ENCODE measurements at regions not wholly inside any gene's neighbourhood (a gene's known extent, or its start where the extent isn't known, plus 50 kb on each side); places are given as distances from the start of the nearest gene placed in this dataset.

DNA sequence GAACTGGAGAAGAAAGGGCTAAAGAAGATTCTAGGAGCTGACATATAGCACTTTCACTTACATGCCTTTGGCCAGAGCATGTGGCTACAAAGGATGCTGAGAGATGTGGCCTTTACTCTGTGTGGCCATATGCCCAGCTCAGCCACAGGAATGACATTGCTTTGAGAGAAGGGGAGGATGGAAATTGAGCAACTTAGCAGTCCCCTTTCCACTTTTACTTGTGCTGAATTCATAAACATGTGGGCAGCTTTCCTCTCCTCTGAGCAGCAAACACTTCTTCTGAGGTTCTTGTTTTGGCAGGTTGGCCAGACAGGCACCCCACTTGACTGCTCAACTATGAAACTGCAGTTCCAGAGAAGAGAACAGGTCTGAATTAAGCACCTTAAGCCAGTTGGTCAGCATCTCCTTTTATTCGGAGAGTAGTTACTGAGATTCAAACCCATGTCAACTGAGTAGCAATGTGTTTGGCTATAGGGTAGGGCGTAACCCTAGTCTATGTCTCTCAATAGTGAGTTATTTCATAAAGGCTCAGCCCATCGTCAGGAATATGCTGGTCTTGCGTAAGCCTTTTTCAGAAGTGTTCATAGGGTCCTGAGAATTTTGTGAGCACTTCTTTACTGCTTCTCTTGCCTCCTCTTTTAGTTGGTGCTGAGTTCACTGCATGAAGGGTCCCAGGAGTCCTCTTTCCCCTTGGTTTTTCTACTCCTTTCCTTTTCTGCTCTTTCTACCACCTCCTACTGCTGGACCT is 134.5 kb downstream of the PALM2AKAP2 start:
- DNase-seq: no peak

DNA sequence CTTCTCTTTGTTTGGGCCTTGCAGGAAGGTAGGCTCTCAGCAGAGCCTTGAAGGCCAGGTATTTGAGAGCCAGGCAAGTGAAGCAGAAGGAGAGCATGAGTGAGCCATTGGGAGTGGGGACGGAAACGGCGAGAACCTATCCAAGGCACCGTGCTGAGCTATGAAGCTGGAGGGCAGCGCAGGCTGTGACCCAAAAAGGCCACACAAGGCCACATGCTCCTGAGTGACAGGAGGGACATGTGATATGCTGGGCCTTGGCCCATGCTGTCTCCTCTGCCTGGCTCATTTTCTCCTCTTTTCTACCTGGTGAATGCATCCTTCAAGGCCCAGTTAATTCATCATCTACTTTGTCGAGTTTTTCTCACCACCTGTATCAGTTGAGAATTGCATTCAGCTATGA is 136.3 kb downstream of the PALM2AKAP2 start:
- no peak for DNase-seq

DNA sequence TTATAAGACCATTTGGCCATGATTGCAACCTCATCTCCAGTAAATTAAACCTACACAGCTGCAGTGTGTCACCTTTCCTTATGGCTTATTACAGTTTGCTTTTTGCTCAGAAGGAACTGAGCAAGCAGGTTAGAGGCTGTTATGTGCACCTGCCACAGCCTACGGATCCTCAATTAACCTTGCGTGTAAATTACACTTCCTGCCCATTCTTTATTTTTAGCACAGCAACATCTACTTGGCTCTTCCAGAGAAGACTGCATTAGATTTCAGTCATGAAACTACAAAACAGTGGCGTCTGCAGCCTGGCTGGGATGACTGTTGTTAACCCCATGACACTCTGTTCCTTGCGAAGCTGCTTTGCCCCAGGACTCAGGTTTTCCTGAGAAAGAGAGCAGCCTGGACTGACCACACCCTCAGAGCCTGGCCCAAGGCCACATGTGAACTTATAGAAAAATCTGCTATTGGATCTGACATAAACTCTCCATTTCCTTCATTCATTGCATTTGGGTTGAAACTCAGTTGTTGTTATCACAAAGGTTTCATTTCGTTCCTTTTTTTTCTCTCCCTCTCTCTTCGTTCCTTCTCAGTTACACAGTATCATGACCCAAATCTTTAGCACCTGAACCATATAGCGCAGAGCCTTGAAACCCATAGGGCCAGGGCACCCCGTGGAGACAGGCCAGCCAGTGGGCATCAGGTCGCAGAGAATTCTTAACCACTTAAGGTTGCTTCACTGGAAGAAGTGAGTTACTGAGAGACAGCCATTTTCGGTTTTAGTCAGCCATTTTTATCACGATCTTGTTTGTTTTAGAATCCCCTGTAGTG is 138.6 kb downstream of the PALM2AKAP2 start:
- DNase-seq: no peak

DNA sequence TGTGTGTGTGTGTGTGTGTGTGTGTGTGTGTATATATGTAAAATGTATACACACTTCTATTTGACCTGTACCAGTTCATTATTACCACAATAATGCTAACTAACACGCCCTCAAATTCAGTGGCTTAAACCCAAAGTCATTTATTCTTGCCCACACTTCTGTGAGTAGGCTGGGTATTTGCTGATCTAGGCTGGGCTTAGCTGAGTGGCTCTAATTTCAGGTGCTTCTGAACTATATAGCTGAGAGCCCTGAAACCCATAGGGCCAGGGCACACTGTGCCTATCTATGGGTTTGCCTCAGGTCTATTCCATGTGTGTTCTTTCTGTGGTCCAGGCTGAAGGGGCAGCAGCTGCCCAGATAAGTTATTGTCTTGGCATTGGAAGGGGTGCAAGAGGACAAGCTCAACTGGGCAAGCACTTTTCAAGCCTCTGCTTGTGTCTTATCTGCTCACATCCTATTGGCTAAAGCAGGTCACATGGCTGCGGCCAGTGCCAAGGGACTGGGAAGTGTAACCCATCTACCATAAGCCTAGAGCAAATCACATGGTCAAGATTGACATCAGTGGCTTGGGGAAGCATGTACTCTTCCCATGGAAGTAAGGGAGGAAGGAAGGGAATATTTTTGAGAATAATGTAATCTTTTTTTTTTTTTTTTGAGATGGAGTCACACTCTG is 139.9 kb downstream of the PALM2AKAP2 start:
- DNase-seq: no peak

DNA sequence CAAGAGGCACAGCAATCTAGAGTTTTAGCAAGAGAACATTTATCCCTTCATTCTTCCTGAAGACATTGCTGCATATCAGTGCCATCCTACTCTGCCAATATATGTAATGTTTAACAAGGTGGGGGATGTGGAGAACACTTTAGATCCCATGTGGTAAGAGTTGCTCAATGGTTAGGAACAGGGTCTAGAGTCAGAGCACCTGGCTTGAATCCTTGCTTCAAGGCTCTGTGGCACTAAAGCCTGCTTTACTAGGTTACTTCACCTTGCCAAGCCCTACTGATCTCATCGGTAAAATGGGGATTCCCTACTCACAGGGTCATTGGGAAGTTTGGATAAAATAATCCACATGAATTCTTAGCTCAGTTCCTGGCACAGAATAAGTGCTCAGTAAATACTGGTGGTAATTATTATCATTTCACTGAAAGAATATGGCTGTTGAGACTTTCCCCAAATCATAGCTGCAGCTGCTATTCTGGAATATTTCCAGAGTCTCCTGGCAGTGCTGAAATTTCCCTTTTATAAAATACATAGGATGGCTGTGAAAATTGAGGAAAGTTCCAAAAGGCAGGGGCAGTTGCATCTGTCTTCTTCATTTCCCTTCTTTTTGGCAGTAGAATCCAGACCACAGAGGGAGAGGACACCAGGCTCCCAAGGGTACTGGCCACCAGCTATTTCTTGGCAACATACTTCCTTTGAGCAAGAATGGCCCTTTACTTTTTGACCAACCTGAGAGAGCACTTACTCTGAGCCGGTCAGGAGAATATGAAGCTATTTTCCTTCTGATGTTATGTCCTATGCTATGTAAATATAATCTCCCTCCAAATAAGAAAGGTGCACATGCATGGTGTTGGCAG is 142.8 kb downstream of the PALM2AKAP2 start:
- DNase-seq: no peak

DNA sequence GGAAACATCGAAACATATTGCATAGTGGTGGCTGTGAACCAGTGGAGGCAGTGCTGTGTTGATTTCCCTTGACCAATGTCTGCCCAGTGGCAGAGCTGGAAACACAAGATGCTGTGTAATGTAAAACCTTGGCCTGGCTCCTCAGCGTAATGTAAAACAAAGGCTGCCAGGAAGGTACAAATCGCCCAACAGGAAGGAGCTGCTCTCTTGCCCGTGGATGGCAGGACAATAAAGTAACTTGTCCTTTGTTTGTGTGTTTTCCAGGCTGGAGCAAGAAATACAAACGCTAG is 143.4 kb downstream of the PALM2AKAP2 start:
- no peak for DNase-seq

DNA sequence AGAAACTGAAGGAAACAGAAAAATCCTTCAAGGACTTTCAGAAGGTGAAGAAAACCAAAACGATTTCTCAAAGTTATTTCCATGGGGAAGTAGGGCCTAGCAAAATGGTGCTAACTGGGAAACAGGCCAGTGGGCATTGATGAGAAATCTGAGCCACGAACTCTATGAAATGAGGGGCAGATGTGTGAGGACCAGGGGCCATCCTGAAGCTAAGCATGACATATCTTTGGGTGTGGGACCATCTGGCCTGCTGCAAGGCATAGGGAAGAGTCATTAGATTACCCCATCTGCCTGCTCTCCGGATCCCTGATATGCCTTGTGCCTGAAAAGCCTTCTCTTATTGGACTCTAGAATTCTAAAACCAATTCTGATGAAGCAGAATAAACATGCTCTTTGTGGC is 143.8 kb downstream of the PALM2AKAP2 start:
- DNase-seq: no peak

DNA sequence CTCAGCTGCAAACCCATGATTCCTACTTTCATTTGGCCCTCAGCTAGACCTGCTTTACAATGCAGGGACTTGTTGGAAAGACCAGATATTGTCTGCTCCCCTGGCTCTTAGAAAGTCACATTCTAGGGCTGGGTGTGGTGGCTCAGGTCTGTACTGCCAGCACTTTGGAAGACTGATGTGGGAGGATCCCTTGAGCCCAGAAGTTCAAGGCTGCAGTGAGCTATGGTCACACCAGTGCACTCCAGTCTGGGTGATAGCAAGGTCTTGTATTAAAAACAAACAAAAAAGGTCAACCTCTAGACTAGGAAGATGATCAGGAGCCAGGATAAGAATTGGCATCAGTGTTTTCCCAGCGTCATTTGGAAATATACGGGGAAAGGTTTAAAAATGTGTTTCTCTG is 145.8 kb downstream of the PALM2AKAP2 start:
- DNase-seq: no peak

DNA sequence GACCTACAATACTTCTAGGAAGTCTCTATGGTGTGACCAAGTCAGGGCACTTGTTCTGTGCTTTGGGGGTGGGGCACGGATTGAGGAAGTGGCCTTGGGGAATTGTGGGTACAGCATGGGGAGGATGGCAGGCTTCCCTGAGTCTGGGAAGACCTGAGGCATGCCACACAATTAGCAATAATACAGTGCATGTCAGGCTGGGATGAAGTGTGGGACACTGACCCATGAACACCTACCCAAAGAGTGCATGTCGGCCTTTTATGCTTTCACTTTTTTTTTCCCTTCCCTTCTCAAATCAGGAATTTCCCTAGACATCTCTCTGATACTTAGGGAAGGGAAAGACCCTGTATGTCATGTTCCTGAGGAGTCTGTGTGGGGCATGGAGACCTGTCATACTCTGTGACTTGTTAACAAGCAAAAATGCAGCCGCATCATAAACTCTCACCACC is 146.4 kb downstream of the PALM2AKAP2 start:
- DNase-seq: no peak

DNA sequence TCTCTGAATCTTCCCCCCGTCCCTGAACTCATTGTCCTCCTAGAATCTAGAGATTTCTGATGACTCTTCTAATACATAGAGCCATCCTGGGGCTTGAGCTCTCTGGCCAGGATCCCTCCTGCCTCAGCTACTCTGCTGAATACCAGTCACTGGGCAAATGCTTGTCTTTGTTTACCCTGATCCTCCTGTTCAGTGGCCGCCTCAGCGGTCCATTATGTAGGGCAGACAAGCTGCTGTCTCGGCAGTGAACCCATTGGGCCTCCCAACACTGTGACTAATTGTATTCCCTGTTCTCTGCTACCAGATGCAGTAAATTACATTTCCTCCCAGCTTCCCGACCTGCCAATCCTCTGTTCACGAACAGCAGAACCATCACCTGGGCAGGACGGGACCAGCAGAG is 151.6 kb downstream of the PALM2AKAP2 start:
- DNase-seq: no peak

DNA sequence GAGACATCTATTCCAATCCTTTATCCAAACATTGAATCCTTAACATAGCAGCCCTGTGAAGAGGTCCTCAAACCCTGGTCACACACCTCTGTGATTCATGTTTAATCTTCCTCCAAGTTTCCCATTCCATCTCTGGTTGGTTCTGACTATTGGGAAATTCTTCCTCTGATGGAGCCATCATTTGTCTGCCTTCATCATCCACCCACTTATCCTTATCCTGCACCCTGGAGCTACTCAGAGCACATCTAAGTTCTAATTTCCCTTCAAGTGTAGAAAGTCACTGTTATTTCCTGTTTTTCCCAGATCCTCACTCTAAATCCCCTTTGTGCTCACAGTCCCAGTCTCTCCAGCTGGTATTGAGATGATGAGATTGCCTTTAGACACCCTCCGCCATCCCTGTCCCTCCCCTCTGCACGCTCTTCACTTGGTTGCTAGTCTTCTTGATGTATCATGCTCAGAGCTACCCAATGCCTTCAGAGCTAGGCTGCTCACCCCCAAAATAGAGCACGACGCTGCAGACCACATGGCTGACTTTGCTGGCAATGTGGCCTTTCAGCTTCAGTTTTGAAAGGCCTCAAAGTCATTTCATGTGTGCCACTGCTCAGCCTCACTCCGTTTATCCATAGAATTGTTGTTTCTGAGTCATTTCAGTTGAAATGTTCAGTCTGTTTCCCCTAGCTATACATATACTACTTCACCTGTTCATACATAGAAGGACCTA is 154.3 kb downstream of the PALM2AKAP2 start:
- no peak for DNase-seq

DNA sequence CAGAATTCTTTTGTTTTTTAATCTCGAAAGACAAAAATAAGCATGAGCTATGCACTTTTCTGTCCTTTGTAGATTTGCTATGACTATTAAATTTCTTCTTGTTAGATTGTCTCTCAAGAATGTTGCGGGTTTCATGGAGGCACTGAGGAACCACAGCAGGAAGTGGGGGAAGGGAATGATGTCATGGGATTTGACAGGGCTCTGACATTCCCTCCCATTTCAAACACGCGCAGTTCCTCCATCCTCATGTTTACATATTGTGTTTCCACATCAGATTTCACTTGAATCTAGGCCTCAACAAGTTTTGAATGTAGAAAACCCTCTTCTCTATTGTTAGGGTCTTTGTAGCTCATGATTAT is 154.8 kb downstream of the PALM2AKAP2 start:
- no peak for DNase-seq

DNA sequence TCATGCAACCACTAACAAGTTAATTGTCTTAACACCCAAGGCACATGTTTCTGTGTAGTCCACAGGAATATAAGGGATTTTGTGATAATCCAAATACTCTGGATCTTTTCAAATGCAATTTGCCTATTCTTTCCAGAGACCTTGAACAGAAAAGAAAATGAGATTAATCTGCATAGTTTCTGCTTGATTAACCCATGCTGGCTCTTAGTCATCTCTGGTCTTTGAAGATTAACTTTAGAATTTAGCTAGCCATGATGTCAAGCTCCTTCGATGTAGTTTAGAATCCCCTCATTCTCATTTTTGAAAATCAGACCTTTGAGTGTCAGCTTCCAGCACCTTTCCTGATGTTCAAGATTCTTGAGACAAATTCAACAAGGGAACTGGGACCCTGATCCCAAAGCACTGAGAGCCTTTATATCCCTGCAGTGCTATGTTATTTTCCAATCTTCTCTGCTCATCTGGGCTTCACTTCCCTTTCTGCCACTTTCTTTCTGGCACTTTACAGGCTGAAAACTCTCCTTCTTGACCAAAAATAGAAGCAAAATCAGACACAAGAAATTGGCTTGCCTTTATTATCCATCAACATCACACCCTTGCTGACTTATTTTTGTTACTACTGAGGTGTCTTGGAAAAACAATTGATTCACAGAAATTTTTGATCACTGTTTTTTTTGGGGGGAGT is 155.5 kb downstream of the PALM2AKAP2 start:
- DNase-seq: no peak

DNA sequence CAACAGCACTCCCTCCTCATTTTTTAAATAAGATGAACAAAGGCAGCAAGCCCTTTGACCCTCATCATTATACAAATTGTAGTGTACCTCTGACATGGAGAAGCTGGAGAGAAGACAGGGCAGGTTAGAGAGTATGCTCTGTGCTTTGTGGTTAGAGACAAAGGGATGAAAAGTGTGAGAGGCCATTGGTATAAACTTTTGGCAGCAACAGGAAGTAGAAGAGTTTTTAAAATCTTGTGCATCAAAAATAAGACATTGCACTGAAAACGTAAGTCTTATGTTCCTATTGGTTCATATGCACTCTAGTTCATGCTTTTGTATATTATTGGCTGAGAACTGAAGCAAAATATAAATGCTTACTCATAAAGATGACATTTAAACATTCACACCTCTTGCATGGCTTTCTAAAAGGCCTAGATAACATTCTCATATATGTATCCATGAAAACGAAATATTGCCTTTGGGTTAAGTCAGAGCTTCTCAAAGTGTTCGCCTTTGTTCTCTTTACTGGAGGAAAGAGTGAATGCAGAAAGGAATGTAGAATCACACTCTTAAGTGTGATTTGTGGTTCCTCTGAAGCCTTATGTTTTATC is 158.0 kb downstream of the PALM2AKAP2 start:
- no peak for DNase-seq

DNA sequence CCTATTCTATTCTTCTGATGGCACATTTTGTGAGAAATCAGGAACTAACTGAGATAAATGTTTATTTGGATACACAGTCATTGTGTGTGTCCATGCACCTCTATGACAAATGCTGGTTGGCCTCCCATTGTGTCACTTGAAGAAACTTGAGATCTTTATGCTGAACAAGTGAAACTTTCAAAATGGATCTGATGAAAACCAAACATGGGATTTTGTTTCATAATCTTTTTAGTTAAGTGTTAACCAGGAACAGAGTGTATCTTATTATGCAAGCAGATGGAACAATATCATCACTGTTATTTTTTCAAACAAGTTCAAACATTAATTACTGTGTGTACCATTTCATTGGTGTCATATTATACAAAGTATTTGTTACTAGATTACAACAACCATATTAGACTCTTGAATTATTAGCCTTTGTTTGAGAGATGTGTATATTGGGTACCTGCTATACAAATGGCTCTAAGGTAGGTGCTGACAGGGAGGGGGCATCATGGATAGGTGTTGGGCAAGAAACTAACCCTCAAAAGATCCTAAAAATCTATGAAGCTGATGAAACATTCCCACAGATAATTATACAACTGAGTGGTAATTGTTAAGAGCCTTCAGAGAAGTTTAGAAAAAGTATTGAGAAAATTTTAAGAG is 159.8 kb downstream of the PALM2AKAP2 start:
- no peak for DNase-seq

DNA sequence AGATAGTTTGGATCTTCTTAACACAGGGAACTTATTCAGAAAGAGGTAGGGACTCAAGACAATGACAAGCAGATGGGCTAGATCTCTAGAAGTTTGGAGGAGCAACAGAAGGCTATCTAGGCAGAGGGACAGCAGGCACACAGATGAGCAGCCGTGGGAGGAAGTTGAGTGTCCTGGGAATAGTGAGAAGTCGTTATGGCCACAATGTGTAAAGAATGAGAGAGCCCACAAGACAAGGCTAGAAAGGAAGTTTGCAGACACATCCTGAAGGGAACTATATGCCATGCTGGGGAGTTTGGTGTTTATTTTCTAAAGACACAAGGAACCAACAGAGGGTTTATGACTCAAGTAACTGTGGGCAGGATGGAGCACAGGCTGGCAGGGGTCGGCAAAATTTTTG is 160.6 kb downstream of the PALM2AKAP2 start:
- no peak for DNase-seq

DNA sequence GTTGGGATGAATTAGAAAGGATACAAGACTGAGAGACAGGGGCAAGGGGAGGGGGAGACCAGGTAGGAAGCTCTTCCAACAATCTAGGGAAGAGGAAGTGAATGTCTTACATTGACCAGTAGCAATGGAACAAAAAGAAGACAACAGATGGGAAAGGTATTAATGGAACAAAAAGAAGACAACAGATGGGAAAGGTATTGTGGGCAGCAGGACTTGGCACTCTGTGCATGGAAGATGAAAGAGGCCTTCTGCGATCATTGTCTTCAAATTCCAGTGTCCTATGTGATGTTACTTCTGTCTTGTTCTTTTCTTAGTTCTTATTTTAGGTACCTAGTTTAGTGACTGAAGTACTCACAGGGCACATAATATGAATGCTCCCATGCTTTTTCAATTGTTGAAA is 161.8 kb downstream of the PALM2AKAP2 start:
- DNase-seq: no peak

DNA sequence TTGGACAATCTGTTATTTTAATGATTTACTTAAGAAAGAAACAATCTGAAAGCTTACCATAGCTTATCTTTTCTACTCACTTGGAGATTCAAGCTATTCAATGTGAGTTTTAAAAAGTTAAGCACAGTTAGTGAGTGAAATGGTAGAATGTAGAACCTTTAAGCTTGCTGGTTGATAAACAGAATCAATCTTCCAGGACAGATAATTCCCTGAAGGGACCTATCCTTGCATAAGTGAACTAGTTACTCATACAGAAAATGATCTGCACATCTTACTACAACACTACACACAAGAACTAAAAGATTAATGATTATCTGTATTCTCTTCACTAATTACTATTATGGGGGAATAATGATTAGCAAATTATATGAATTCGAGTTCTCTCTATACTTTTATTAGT is 165.6 kb downstream of the PALM2AKAP2 start:
- DNase-seq: no peak

DNA sequence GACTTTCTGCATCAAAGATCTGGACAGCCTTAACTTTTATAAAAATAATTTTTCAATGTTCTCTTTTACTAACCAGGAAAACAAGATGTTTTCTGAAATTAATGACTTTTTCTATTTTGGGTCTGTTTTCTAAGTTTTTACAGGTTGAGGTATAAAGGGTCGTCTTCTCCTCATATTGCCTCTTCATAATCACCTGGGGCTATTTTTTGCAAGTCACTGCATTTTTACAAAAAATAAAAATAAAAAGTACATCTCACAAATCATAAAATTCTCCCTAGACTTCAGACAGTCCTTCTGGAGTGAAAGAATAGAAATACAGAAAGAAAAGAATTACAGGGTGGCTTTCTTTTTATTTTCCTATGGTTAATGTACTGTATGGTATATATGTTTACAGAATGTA is 168.5 kb downstream of the PALM2AKAP2 start:
- DNase-seq: no peak

DNA sequence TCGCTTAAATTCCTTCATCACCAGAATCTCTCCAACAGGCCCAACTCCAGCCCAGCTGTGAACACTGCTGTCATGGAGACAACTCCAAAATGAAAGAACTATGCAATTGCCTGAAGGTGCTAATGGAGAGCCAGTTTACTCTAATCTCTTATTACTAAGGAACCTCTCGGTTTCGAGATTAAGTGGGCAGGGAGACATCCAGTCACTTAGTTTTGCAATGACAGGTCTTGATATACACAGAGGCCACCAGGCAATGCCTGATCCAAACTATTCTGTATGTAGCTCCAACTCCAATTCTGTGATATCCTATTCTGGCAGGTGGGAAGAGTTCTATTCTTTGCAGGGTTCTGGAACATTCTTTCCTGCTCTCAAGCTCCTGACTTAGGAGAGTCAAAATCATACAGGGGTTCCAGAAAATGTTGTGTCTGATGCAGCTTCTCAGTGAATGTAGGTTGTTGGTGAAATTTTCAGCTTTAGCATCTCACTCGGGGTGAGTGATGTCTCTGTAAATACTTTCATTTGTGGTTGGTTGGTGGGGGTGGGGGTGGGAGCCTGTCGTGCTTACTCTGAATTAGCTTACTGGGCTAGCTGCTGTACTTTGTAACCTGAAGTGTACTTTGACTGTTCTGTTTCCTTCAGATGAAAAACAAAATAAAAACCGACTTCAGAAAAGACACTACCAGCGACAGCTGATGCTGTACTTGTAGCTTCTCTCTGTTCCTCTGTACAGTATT is 170.9 kb downstream of the PALM2AKAP2 start:
- DNase-seq: no peak
